Activated CD4-positive, alpha-beta T cell treated with anti-CD3 and anti-CD28 coated beads for 4 hours (primary cell): ENCODE measurements at regions not wholly inside any gene's neighbourhood (a gene's known extent, or its start where the extent isn't known, plus 50 kb on each side); places are given as distances from the start of the nearest gene placed in this dataset.
"Not testable (repeated sequence)": the region's sequence is repeated elsewhere in the genome, so short reads cannot be mapped to it uniquely, and the experiment has no call there.

Source experiments
- DNase-seq, 2 donors: peaks; one replicate each; pipeline ENCODE4 v3.0.0-alpha.2; 2020

DNA sequence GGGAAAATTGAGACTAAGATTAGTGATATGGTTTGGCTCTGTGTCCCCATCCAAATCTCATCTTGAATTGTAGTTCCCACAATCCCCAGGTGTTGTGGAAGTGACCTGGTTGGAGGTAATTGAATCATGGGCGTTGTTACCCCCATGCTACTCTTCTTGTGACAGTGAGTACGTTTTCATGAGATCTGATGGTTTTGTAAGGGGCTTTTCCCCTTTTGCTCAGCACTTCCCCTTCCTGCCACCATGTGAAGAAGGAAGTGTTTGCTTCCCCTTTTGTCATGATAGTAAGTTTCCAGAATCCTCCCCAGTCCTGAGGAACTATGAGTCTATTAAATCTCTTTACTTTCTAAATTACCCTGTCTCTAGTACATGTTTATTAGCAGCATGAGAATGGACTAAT lies 729.9 kb upstream of the TPTE start:
- not testable (repeated sequence) for DNase-seq

- DNase-seq, result not testable (repeated sequence)
Measured at GRCh38 chr21:9795291-9795690, 726.1 kb upstream of the TPTE start.

GRCh38 chr21:9796293-9796692 lies 725.1 kb upstream of the TPTE start:
- DNase-seq, result not testable (repeated sequence)

DNA sequence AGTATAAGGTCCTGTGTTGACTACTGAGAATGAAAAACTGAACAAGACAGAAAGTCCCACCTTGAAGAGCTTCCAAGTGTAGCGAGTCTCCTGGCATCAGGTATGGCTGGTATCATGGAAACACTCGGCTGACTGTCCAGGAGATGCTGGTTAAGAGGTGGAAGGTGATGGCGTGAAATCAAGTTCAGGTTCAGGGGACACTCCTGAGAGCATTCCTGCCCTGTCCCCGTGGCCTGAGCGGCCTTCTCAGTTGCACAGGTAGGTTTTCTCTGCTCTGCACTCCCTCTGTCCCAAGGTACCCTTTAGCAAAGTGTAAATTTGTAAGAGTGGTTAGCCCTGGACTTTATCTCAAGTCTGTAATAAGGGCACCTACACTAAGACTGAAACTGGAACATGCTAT lies 713.7 kb upstream of the TPTE start:
- not testable (repeated sequence) for DNase-seq

DNA sequence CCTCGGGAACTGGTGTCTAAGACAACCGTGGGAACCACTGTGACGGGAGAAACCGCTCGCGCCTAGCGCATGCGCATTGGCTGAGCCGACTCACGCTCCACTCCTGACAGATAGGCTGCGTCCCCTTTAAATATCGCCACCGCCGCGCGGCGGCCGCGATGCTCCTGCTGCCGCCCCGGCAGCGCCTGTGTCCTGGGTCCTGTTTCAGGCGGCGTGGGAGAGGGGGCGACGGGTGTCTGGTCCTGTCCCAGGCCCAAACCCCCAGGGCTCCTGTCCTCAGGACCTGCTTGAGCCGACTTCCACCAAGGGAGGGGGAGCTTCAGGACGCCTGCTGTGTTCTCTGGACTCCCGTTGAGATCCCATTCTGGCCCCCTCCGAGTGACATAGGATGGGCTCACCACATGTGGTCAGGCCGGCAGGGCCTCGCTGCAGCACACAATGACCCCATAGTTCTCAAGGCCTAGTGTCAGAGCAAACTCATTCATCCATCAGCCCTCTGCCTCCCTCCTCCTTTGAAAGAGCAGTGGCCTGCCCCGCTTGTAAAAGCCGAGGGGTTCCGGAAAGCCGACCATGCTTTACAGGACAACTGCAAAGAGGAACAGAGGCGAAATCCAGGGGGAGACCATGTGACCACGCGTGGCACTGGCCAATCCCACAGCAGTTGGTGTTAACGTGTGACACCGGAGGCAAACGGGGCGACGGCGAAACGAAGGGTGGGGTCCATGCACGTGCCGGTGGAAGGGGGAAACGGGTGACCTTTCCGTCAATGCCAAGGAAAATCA lies 710.0 kb upstream of the TPTE start:
- not testable (repeated sequence) for DNase-seq

DNA sequence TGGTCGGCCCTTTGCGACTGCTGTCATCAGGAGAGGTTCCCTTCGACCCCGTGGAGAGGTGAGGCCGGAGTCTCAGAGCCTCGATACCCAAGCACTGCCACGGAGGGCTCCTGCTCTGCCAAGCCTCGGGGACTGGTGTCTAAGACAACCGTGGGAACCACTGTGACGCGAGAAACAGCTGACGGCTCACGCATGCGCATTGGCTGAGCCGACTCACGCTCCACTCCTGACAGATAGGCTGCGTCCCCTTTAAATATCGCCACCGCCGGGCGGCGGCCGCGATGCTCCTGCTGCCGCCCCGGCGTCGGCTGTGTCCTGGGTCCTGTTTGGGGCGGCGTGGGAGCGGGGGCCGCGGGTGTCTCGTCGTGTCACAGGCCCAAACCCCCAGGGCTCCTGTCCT lies 708.9 kb upstream of the TPTE start:
- DNase-seq, result not testable (repeated sequence)

DNA sequence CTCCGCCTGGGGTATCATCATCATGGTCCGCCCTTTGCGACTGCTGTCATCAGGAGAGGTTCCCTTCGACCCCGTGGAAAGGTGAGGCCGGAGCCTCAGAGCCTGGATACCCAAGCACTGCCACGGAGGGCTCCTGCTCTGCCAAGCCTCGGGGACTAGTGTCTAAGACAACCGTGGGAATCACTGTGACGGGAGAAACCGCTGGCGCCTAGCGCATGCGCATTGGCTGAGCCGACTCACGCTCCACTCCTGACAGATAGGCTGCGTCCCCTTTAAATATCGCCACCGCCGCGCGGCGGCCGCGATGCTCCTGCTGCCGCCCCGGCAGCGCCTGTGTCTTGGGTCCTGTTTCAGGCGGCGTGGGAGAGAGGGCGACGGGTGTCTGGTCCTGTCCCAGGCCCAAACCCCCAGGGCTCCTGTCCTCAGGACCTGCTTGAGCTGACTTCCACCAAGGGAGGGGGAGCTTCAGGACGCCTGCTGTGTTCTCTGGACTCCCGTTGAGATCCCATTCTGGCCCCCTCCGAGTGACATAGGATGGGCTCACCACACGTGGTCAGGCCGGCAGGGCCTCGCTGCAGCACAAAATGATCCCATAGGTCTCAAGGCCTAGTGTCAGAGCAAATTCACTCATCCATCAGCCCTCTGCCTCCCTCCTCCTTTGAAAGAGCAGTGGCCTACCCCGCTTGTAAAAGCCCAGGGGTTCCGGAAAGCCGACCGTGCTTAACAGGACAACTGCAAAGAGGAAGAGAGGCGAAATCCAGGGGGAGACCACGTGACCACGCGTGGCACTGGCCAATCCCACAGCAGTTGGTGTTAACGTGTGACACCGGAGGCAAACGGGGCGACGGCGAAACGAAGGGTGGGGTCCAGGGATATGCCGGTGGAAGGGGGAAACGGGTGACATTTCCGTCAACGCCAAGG lies 707.2 kb upstream of the TPTE start:
- not testable (repeated sequence) for DNase-seq

- not testable (repeated sequence) for DNase-seq
Measured at GRCh38 chr21:9815181-9815789, 706.1 kb upstream of the TPTE start.

DNA sequence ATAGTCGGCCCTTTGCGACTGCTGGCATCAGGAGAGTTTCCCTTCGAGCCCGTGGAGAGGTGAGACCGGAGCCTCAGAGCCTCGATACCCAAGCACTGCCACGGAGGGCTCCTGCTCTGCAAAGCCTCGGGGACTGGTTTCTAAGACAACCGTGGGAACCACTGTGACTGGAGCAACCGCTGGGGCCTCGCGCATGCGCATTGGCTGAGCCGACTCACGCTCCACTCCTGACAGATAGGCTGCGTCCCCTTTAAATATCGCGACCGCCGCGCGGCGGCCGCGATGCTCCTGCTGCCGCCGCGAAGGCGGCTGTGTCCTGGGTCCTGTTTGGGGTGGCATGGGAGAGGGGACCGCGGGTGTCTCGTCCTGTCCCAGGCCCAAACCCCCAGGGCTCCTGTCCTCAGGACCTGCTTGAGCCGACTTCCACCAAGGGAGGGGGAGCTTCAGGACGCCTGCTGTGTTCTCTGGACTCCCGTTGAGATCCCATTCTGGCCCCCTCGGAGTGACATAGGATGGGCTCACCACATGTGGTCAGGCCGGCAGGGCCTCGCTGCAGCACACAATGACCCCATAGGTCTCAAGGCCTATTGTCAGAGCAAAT lies 704.5 kb upstream of the TPTE start:
- not testable (repeated sequence) for DNase-seq

GRCh38 chr21:9817841-9818441 lies 703.4 kb upstream of the TPTE start:
- not testable (repeated sequence) for DNase-seq

DNA sequence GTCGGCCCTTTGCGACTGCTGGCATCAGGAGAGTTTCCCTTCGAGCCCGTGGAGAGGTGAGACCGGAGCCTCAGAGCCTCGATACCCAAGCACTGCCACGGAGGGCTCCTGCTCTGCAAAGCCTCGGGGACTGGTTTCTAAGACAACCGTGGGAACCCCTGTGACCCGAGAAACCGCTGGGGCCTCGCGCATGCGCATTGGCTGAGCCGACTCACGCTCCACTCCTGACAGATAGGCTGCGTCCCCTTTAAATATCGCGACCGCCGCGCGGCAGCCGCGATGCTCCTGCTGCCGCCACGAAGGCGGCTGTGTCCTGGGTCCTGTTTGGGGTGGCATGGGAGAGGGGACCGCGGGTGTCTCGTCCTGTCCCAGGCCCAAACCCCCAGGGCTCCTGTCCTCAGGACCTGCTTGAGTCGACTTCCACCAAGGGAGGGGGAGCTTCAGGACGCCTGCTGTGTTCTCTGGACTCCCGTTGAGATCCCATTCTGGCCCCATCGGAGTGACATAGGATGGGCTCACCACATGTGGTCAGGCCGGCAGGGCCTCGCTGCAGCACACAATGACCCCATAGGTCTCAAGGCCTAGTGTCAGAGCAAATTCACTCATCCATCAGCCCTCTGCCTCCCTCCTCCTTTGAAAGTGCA lies 701.7 kb upstream of the TPTE start:
- not testable (repeated sequence) for DNase-seq

DNA sequence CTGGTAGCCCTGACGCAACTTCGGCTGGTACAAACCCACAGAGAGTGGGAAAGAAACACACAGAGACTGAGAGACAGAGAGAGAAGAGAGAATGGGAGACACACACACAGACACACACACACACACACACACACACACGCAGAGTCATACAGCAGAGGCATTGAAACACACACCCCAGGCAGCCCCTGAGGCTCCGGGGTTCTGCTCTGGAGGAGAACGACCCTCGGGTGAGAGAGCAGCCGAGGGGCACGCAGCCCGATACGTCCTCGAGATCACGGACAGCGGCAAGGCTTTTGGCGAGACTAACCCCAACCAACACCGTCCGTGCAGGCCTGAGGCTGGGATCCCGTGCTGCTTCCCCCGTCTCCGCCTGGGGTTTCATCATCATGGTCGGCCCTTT lies 700.8 kb upstream of the TPTE start:
- DNase-seq, result not testable (repeated sequence)

DNA sequence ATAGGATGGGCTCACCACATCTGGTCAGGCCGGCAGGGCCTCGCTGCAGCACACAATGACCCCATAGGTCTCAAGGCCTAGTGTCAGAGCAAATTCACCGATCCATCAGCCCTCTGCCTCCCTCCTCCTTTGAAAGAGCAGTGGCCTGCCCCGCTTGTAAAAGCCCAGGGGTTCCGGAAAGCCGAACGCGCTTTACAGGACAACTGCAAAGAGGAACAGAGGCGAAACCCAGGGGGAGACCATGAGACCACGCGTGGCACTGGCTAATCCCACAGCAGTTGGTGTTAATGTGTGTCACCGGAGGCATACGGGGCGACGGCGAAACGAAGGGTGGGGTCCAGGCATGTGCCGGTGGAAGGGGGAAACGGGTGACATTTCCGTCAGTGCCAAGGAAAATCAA lies 699.9 kb upstream of the TPTE start:
- not testable (repeated sequence) for DNase-seq

- not testable (repeated sequence) for DNase-seq
Measured at GRCh38 chr21:9822093-9822820, 699.1 kb upstream of the TPTE start.

DNA sequence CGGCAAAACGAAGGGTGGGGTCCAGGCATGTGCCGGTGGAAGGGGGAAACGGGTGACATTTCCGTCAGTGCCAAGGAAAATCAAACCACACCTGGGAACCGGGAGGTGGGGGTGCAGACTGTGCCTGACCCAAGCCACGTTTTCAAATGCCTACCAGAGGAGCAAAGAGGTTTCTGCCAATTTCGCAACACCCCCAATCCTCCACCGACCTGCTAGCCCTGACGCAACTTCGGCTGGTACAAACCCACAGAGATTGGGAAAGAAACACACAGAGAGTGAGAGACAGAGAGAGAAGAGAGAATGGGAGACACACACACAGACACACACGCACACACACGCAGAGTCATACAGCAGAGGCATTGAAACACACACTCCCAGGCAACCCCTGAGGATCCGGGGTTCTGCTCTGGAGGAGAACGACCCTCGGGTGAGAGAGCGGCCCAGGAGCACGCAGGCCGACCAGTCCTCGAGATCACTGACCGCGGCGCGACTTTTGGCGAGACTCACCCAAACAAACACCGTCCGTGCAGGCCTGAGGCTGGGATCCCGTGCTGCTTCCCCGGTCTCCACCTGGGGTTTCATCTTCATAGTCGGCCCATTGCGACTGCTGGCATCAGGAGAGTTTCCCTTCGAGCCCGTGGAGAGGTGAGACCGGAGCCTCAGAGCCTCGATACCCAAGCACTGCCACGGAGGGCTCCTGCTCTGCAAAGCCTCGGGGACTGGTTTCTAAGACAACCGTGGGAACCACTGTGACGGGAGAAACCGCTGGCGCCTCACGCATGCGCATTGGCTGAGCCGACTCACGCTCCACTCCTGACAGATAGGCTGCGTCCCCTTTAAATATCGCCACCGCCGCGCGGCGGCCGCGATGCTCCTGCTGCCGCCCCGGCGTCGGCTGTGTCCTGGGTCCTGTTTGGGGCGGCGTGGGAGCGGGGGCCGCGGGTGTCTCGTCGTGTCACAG lies 697.9 kb upstream of the TPTE start:
- DNase-seq, result peak in 1 of 2 donors; percentile 8

DNA sequence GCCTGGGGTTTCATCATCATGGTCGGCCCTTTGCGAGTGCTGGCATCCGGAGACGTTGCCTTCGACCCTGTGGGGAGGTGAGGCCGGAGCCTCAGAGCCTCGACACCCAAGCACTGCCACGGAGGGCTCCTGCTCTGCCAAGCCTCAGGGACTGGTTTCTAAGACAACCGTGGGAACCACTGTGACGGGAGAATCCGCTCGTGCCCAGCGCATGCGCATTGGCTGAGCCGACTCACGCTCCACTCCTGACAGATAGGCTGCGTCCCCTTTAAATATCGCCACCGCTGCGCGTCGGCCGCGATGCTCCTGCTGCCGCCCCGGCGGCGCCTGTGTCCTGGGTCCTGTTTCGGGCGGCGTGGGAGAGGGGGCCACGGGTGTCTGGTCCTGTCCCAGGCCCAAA lies 690.6 kb upstream of the TPTE start:
- not testable (repeated sequence) for DNase-seq

- not testable (repeated sequence) for DNase-seq
Measured at GRCh38 chr21:9832751-9833150, 688.6 kb upstream of the TPTE start.

GRCh38 chr21:9836547-9836946 lies 684.8 kb upstream of the TPTE start:
- DNase-seq, result not testable (repeated sequence)

DNA sequence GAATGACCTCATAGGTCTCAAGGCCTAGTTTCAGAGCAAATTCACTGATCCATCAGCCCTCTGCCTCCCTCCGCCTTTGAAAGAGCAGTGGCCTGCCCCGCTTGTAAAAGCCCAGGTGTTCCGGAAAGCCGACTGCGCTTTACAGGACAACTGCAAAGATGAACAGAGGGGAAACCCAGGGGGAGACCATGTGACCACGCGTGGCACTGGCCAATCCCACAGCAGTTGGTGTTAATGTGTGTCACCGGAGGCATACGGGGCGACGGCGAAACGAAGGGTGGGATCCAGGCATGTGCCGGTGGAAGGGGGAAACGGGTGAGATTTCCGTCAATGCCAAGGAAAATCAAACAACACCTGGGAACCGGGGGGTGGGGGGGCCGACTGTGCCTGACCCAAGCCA lies 684.4 kb upstream of the TPTE start:
- DNase-seq, result not testable (repeated sequence)

DNA sequence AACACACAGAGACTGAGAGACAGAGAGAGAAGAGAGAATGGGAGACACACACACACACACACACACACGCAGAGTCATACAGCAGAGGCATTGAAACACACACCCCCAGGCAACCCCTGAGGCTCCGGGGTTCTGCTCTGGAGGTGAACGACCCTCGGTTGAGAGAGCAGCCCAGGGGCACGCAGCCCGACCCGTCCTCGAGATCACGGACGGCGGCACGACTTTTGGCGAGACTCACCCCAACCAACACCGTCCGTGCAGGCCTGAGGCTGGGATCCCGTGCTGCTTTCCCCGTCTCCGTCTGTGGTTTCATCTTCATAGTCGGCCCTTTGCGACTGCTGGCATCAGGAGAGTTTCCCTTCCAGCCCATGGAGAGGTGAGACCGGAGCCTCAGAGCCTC lies 683.9 kb upstream of the TPTE start:
- DNase-seq, result not testable (repeated sequence)
